GM21619 (cell line): ENCODE measurements at regions not wholly inside any gene's neighbourhood (a gene's known extent, or its start where the extent isn't known, plus 50 kb on each side); places are given as distances from the start of the nearest gene placed in this dataset.
"Not testable (repeated sequence)": the region's sequence is repeated elsewhere in the genome, so short reads cannot be mapped to it uniquely, and the experiment has no call there.

ENCODE experiments used
- ATAC-seq: cut with Tn5 transposase; IDR thresholded peaks from one replicate; pipeline ENCODE4 v1.9.1; 2021; ENCODE audit not compliant: unreplicated experiment

DNA sequence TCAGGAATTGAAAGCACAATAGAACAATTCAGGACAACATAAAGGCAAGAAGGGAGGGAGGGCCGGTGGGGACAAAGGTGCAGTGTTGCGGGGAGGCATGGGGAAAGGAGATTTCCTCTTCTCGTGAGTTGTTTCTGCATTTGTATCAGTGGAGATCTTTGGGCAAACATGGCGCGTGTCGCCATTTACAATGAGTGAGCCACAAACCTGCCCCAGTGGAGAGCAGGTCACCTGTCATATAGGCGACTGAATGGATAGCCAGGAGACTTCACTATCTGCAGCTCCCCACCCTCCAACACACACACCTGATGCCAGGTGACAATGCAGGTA, 87.7 kb upstream of the SLC45A1 start:
- ATAC-seq: no peak

DNA sequence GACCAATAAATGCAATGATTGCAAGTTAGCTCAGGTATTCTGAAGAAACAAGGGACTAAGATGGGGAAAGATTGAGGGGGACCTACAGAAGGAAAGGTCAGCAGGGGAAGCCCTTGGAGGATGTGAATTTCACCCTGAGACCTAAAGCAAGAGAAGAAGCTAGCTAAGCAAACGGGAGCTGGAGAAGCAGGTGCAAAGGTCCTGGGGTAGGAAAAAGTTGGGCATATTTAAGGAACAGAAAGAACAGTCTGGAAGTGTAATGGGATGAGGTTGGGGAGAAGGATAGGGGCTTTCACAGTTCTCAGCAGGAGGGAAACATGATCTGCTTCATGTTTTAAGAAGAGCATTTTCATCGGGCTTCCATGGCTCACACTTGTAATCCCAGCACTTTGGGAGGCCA, 89.7 kb upstream of the SLC45A1 start:
- ATAC-seq: no peak

DNA sequence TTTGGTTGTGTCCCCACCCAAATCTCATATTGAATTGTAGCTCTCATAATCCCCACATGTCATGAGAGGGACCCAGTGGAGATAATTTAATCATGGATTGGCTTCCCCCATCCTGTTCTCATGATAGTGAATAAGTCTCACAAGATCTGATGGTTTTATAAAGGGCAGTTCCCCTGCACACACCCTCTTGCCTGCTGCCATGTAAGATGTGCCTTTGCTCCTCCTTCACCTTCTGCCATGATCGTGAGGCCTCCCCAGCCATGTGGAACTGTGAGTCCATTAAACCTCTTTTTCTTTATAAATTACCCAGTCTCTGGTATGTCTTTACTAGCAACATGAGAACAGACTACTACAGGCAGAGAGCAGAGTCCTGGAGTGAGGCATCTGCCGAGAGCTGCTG, 90.2 kb upstream of the SLC45A1 start:
- ATAC-seq: not testable (repeated sequence)

DNA sequence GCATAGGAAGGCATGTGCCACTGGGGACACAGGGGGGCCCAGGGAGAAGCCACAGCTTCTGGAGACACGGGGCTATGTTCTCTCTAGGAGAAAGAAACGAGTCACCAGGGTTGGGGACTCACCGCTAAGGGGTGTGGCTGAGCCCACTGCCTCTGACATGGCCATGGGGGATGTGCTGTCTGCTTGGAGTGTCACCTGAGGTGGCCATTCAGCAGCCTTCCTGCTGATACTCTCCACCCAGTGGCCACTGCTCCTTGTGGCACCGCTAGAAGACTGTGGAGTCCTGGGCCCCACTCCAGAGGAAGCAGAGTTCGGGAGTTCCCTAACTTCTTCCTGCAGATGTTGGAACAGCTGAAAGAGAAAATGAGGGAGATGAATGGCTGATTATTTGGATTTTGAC, 91.2 kb upstream of the SLC45A1 start:
- ATAC-seq: no peak

DNA sequence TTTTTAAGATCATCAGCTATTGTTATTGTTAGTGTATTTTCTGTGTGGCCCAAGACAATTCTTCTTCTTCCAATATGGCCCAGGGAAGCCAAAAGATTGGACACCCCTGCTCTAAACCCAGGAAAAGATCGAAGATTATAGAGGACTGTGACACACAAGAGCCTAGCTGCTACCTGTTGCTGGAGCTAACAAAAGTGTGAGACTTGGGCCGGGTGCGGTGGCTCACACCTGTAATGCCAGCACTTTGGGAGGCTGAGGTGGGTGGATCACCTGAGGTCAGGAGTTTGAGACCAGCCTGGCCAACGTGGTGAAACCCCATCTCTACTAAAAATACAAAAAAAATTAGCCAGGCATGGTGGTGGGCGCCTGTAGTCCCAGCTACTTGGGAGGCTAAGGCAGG, 91.9 kb upstream of the SLC45A1 start:
- ATAC-seq: not testable (repeated sequence)

DNA sequence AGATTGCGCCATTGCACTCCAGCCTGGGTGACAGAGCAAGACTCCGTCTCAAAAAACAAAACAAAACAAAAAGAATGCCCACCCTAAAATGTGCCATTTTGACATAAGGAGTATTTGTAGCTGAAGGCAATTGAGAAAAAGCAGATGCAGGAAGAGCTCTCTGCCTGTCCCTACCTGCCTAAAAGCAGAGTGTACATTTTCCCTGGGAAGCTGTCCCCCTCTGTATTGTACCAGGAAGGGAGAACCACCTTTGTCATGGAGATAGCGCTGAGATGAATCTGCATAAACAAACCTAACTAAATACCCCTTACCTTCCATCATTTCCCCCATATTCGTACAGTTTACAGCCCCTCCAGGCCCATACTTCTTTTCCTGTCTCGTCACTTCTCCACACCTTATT, 94.4 kb upstream of the SLC45A1 start:
- ATAC-seq: no peak

DNA sequence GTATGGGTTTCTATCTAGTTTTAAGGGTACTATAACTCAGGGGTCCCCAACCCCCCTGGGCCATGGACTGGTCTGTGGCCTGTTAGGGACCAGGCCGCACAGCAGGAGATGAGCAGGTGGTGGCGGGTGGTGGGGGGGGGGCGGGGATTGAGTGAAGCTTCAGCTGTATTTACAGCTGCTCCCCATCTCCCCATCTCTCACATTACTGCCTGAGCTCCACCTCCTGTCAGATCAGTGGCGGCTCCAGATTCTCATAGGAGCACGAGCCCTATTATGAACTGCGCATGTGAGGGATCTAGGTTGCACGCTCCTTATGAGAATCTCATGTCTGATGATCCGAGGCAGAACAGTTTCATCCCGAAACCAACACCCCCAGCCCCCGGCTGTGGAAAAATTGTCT, 95.1 kb upstream of the SLC45A1 start:
- ATAC-seq: no peak

DNA sequence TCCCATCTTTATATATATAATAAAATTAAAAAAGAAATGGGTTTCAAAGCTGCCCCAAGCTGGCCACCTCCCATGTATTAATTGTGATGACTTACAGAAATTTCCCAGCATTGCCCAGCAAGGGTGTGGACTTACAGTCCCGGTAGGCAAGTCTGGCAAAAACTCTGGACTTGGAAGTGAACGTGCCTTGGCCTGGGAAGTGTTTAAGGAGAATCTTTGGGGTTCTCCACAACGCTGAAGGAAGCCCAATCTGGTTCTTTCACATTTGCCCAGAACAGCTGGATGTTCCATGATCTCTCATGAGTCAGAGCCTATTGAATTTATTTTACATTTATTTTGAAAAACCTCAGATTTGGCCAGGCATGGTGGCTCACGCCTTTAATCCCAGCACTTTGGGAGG, 98.4 kb upstream of the SLC45A1 start:
- ATAC-seq: no peak

DNA sequence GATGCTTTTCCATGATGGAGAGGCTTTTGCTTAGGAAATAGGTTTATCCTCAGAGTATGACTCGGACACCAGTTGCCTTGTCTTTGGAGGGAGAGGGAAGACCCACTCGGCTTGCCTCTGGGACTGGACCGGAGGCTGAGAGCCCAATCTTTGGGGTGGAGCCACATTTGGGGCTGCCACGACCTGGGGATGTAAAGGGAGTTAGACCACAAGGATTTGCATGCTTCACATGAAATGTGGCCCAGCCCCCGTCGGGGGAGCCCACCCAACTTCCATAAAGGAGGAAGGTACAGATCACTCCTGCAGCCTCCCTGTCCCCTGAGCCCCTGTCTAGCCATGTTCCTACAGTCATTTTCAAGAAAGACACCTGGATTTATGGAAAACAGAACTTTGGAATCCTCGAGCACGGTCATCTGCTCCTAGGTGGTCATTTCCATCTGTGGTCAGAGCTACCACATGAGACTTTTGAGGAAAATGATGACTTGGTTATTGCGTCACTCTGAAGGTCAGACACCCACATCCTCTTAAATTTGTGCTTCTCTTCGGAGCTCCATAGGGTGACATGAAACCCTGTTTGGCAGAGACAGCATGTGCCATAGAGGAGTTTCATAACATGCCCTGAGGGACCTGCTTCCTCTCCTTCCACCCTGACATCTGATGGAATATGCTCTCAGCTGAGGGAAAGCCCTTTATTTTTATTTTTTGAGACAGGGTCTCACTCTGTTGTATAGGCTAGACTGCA, 99.4 kb upstream of the SLC45A1 start:
- ATAC-seq: no peak

DNA sequence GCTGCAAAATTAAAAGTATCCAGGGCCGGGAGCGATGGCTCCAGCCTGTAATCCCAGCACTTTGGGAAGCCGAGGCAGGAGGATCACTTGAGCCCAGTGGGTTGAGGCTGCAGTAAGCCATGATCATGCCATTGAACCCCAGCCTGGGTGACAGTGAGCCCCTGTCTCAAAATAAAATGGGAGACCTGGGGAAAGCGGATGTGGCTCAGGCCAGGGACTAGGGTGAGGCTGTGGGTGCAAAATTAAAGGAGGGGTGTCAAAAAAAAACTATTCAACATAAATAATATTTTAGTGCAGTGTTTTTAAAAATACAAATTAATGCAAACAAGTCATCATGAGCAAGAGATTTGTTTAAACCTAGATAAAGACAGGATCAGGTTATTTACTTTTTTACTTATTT, 100.1 kb upstream of the SLC45A1 start:
- no peak for ATAC-seq

DNA sequence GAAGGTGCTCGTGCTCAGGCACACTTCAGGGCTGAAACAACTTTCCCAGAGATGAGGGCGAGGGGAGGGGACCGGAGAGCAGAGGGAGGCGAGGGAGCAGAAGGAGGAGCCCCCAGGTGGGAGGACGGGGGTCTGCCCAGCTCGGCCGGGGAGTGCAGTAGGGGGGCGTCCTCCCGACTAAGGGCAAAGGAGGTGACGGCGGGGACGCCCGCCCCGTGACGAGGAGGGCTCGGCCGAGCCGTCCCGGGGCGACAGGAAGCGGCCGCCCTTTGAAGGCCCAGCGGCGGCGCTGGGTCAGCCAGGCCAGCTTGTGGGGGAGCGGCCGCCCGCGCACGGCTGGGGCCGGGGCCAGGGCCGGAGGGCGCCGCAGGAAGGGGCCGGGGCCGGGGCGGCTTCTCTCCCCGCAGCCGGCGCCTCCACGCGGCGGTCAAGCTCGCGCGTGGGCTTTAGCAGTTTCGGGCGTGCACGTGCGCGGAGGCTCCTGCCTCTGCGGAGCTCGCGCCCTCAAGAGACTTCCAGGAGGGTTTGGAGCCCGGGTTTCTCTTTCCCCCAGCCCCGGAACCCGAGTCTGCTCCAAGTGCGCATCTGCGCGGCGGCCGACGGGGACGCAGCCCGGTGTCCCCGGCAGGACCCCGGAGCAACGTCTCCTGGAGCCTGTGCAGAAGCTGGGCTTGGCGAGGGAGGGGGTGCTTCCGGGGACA, 100.8 kb upstream of the SLC45A1 start:
- no peak for ATAC-seq

DNA sequence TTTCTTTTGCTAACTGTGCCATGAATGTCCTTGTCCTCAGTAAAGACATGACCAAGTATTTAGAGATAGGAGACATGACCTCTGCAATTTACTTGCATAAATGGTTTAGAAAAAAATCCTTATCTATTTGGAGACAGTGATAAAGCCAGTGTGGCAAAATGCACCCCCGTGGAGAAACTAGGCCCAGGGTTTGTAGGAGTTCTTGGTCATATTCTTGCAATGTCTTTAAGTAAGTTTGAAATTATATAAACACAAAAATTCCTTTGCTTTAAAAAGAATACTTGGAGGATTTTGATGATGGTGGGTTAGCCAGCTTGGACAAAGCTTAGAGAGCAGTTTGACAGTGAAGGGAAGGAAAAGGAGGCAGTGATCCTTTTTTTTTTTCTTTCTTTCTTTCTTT, 101.9 kb upstream of the SLC45A1 start:
- ATAC-seq: no peak

DNA sequence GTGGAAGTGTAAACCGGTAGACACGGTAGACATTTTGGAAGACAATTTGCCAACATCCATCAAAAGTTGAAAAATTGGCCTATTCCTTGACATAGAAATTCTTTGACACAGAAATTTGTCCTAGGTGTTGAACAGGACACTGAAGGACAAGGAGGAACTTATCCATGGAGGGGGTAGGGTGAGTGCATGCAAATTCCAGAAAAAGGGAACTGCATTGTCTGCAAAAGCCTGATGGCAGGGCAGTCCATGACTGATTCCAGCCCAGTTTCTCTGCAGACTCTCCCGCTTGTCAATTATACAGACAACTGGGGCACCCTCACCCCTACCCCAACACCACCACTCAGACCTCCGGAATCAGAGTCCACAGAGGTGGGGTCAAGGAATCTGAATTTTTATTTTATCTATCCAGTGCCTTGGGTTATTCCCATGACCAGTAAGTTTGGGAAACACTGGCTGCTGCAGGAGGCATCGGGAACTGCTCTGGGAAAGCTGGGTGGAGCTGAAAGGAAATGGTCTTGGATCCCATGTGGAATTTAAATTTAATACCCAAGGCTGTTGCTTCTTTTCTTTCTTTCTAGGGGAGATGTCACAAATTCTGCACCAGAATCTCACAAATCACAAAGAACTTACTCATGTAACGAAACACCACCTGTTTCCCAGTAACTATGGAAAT, 103.3 kb upstream of the SLC45A1 start:
- no peak for ATAC-seq

DNA sequence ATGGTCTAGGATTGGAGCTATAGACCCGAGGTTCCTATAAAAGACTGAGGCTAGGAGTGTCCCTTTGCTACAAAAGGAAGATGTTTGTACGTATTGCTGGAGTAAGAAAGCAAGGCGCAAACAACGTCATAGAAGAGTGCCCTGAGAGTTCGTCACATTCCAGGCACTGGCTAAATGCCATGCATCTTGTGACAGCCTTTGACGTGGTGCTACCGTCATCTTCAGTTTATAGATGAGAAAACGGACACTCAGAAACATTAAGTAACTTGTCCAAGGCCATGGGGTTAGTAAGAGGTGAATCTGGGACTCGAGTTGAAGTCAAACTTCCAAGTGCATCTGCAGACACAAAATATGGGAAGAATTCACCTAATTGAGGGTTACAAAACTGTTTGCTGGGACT, 104.2 kb upstream of the SLC45A1 start:
- ATAC-seq: no peak

DNA sequence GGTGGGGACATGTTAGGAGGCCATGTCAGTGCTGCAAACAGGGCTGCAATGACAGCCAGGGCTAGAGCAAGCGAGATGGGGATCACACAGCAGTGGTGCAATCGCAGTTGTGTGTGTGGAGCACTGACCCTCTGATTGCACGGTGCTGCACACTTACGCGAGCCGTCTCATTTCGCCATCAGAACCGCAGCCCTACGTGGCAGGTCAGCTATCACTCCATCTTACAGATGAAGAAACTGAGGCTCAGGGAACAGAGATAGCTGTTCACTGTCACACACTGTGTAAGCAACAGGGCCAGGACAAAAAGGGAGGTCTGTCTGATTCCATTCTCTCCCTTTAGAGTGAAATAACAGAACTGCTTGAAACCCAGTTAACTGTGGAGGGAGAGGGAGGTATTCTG, 104.8 kb upstream of the SLC45A1 start:
- ATAC-seq: no peak

DNA sequence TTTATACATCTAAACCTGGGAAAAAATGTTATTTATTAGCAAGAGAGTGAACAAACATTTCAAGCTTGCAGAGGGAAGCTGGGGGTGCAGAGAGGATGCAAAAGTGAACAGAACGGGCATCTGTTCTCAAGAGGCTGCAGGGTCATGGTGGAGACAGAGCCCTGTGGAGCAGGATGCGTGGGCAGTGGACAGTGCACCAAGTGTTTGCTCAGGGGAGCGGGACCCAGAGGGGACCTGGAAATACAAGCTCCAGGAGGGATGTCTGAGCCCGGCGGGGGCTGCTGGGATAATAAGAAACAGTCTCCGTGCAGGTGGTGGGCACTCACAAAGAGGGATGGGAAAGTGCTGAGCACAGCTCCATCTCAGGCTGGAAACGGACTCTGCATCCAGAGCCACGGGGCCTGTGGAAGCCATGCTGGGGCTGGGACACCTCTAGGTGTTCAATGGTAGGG, 105.3 kb upstream of the SLC45A1 start:
- ATAC-seq: no peak

DNA sequence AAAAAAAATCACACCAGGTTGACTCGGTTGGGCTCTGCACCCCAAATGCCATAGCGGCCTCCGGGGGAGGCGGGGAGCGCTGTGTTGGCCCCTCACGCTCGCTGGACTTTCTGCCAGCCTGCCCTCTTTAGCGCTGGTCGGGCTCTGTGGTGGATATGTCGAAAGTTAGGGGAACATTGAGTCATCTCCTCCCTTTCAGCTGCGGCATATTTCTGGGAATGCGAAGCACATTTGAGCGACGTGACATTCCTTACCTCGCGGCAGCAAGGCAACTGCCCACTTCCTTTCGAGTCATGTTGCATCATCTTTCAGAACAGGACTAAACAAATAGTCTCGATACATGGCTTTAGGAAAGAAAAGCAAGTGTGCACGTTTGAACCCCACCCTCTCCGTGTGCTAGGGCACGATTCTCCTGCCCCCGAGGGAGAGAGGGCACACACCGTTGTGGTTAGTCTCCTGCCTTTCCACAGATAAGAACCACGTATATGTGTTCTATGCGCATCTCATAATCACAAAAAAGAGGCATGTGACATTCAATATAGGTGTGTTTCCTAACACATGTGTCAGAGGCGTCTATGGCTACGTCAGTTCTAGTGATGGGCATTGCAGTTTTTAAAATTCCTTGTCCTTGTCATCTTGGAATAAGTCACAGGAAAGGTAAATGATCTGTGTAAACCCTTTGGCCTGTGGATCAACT, 105.9 kb upstream of the SLC45A1 start:
- no peak for ATAC-seq

DNA sequence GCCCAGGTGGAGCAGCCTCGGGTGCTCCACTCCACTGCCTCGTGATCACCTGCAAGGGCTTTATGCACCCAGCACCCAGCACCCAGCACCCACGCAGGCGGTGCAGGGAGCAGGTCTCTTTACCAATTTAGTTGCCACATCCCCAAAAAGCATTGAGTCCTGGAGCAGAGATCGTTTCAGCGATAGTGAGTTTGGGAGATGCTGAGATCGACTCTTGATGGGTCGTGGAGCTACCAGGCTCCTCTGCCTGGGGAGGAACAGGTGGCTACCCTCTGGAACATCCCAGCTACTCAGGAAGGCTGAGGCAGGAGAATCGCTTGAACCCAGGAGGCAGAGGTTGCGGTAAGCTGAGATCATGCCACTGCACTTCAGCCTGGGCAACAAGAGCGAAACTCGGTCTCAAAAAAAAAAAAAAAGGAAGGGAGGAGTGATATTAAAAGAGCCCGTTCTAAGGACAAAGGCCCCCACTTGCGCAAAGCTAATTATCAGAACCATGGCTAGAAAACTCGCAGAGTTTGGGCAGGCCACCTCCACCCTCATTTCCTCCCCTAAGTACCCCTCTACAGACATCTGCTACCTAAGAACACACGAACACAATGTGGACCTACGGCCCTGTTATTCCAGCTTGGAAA, 106.5 kb upstream of the SLC45A1 start:
- no peak for ATAC-seq

DNA sequence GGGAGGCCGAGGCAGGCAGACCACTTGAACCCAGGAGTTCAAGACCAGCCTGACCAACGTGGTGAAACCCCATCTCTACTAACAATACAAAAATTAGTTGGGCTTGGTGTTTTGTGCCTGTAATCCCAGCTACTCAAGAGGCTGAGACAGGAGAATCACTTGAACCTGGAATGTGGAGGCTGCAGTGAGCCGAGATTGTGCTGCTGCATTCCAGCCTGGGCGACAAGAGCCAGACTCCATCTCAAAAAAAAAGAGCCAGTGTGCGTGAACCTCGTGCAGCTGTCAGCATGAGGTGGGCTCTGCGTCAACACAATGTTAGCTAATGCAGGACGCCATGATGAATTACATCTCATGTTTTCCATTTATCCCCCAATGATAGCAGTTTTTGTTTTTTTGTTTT, 110.7 kb upstream of the SLC45A1 start:
- ATAC-seq: no peak

DNA sequence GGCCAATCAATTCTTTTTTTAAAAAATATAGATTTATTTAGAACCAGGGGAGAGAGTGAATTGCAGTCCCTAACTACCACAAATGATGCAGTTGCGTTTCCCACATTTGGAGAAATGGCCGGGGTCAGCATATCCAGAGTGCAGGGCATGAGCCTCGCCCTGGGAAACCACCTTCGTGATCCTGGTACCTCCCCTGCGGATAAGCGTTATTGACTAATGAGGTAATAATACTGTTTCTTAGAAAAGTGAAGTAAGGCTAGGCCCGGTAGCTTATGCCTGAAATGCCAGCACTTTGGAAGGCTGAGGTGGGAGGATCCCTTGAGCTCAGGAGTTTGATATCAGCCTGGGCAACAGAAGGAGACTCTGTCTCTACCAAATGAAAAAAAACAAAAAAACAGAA, 111.5 kb upstream of the SLC45A1 start:
- ATAC-seq: no peak

DNA sequence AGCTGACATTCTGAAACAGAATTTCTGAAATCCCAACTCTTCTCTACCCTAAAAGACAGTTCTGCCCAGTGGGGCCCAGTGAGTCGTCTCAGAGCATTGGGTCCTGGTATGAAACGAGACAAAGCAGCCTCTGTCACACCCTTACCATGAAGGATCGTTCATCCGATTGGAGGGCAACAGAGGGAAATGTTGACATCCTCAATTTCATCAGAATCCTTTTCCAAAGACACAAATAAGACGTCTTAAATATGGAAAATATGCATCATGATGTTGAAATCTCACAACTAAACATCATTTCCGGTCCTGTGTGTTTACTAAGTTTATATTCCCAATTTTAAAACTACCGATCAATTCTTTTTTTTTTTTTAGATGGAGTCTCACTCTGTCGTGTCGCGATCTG, 112.1 kb upstream of the SLC45A1 start:
- no peak for ATAC-seq
